IMR-90 (cell line): ENCODE measurements at regions not wholly inside any gene's neighbourhood (a gene's known extent, or its start where the extent isn't known, plus 50 kb on each side); places are given as distances from the start of the nearest gene placed in this dataset.

Source experiments
- ATAC-seq: fragments of 200-7000 bp; cut with Tn5 transposase; 2 replicates; pipeline ENCODE4 v1.9.1; 2020; ENCODE audit warnings: low read depth, mild to moderate bottlenecking, moderate library complexity
- BruUV-seq: library from RNA; stranded (reverse); fragments of 400-500 nt; replicated peaks from 2 replicates; lab custom pipeline; 2021; lab: Mats Ljungman, UMichigan
- CTCF ChIA-PET: fragments of 300-600 bp; formaldehyde crosslinking; extraction: SDS; loops from one replicate; lab custom pipeline; 2021; ENCODE audit warnings: antibody characterized with exemption; lab: Yijun Ruan, JAX
- POLR2A ChIA-PET: fragments of 300-600 bp; sonication (Branson Sonifier 250); formaldehyde crosslinking; loops from one replicate; lab custom pipeline; 2022; ENCODE audit warnings: antibody characterized with exemption; ENCODE audit not compliant: unreplicated experiment; lab: Charles Lee
- DNase-seq: peaks from one replicate; pipeline ENCODE4 v3.0.0; 2013
- H2AFZ ChIP-seq: replicated peaks from 2 replicates; pipeline ENCODE3; 2013; ENCODE audit warnings: low read length, mild to moderate bottlenecking; ENCODE audit not compliant: poor library complexity
- H2AK5ac ChIP-seq: 2 replicates; pipeline ENCODE4 v1.6.1; 2013; ENCODE audit warnings: low read depth, low read length, inconsistent platforms
- H2AK9ac ChIP-seq: replicated peaks from 2 replicates; pipeline ENCODE3; 2013; ENCODE audit warnings: mild to moderate bottlenecking, low read depth, low read length, moderate library complexity; ENCODE audit not compliant: poor library complexity
- H2BK120ac ChIP-seq: 2 replicates; pipeline ENCODE4 v1.6.1; 2013; ENCODE audit warnings: low read depth, low read length, inconsistent platforms
- H2BK15ac ChIP-seq: 3 replicates; pipeline ENCODE4 v1.6.1; 2013; ENCODE audit warnings: low read depth, low read length, inconsistent platforms
- H2BK20ac ChIP-seq: 2 replicates; pipeline ENCODE4 v1.6.1; 2013; ENCODE audit warnings: low read depth, mild to moderate bottlenecking, inconsistent platforms, low read length, moderate library complexity
- H2BK5ac ChIP-seq: 2 replicates; pipeline ENCODE4 v1.6.1; 2013; ENCODE audit warnings: mild to moderate bottlenecking, low read depth, low read length, inconsistent platforms; ENCODE audit not compliant: poor library complexity, severe bottlenecking
- H3K14ac ChIP-seq: replicated peaks from 2 replicates; pipeline ENCODE4 v1.6.1; 2013; ENCODE audit warnings: low read depth, low read length, inconsistent platforms
- H3K18ac ChIP-seq: 2 replicates; pipeline ENCODE4 v1.6.1; 2013; ENCODE audit warnings: low read depth, low read length, control low read depth
- H3K23ac ChIP-seq: 2 replicates; pipeline ENCODE4 v1.6.1; 2013; ENCODE audit warnings: low read depth, low read length, inconsistent platforms
- H3K27ac ChIP-seq: 2 replicates; pipeline ENCODE4 v1.5.1; 2013; ENCODE audit warnings: mild to moderate bottlenecking, control low read depth, low read length; ENCODE audit not compliant: insufficient read depth
- H3K27me3 ChIP-seq: 2 replicates; pipeline ENCODE4 v1.6.1; 2013; ENCODE audit warnings: low read length; ENCODE audit not compliant: control insufficient read depth, insufficient read depth
- H3K36me3 ChIP-seq: 2 replicates; pipeline ENCODE4 v1.6.1; 2013; ENCODE audit warnings: low read length, mixed read lengths; ENCODE audit not compliant: control insufficient read depth, insufficient read depth
- H3K4ac ChIP-seq: 2 replicates; pipeline ENCODE4 v1.6.1; 2013; ENCODE audit warnings: low read depth, low read length, inconsistent platforms
- H3K4me1 ChIP-seq: 2 replicates; pipeline ENCODE4 v1.6.1; 2013; ENCODE audit warnings: low read length, mixed read lengths; ENCODE audit not compliant: control insufficient read depth, insufficient read depth
- H3K4me2 ChIP-seq: 2 replicates; pipeline ENCODE4 v1.6.1; 2013; ENCODE audit warnings: low read depth, mild to moderate bottlenecking, control low read depth, low read length, moderate library complexity
- H3K4me3 ChIP-seq: 2 replicates; pipeline ENCODE4 v1.5.1; 2013; ENCODE audit warnings: low read depth, mild to moderate bottlenecking, control low read depth, low read length, moderate library complexity; ENCODE audit not compliant: insufficient read depth
- H3K56ac ChIP-seq: 2 replicates; pipeline ENCODE4 v1.6.1; 2013; ENCODE audit warnings: low read length, inconsistent platforms; ENCODE audit not compliant: insufficient read depth; ENCODE audit errors: extremely low read depth
- H3K79me1 ChIP-seq, 2 experiments: 2 replicates each; pipeline ENCODE4 v1.6.1; 2013; ENCODE audit warnings: low read length in 2 of 2, inconsistent platforms in 1 of 2, low read depth in 1 of 2
- H3K9ac ChIP-seq: 2 replicates; pipeline ENCODE4 v1.6.1; 2013; ENCODE audit warnings: low read depth, low read length, control low read depth
- H3K9me1 ChIP-seq: 2 replicates; pipeline ENCODE4 v1.6.1; 2013; ENCODE audit warnings: low read length, inconsistent platforms; ENCODE audit not compliant: insufficient read depth
- H3K9me3 ChIP-seq: 2 replicates; pipeline ENCODE4 v1.6.1; 2013; ENCODE audit warnings: low read length; ENCODE audit not compliant: control insufficient read depth, insufficient read depth
- H4K20me1 ChIP-seq: 2 replicates; pipeline ENCODE4 v1.6.1; 2013; ENCODE audit warnings: low read length, inconsistent platforms; ENCODE audit not compliant: insufficient read depth
- H4K5ac ChIP-seq: 2 replicates; pipeline ENCODE4 v1.6.1; 2013; ENCODE audit warnings: mild to moderate bottlenecking, low read depth, low read length, control low read depth
- H4K8ac ChIP-seq, 2 experiments: 2 replicates each; pipeline ENCODE4 v1.6.1; 2013; ENCODE audit warnings: low read depth in 2 of 2, low read length in 2 of 2, control low read depth in 1 of 2, inconsistent platforms in 1 of 2
- H4K91ac ChIP-seq: 2 replicates; pipeline ENCODE4 v1.6.1; 2013; ENCODE audit warnings: low read depth, low read length, inconsistent platforms; ENCODE audit not compliant: insufficient read depth
- MXI1 ChIP-seq: IDR thresholded peaks from 2 replicates; pipeline ENCODE4 v1.6.1; 2012; ENCODE audit warnings: low read depth, mild to moderate bottlenecking, low read length, moderate library complexity, borderline replicate concordance
- RCOR1 ChIP-seq: IDR thresholded peaks from 2 replicates; pipeline ENCODE4 v1.6.1; 2012; ENCODE audit warnings: mild to moderate bottlenecking, low read length, improper control_type of control experiment; ENCODE audit not compliant: insufficient replicate concordance
- WGBS, 2 experiments: methylation state at CpG; one replicate each; pipeline versions ENCODE4 v1.1.5 to v1.1.7; 2013; ENCODE audit warnings: missing lambda C conversion rate in 2 of 2; ENCODE audit not compliant: insufficient read length in 1 of 2; ENCODE audit errors: extremely low coverage in 2 of 2; 5-methylcytosine and 5-hydroxymethylcytosine counted together
- dilution Hi-C: fragments of 300-500 bp; cut with HindIII; formaldehyde crosslinking; loops from one replicate; pipeline ENCODE4 v1.14.3; 2018; ENCODE audit warnings: low sequenced_read_pairs; ENCODE audit not compliant: unreplicated experiment
- in situ Hi-C: fragments of 300-500 bp; cut with MboI; formaldehyde crosslinking; loops from 3 replicates; pipeline ENCODE4 v1.14.3; 2019; ENCODE audit warnings: low sequenced_read_pairs, inconsistent platforms, mixed read lengths
- intact Hi-C: fragments of 100-400 bp; cut with micrococcal nuclease; formaldehyde crosslinking; loops from 2 replicates; pipeline ENCODE4 v1.10.0; 2022

GRCh38 chr7:22876986-22877729, 54.5 kb upstream of the TOMM7 start:
- Histone ChIP-seq H2AFZ (no peak overlapping the region), H3K18ac (no peak overlapping the region), H3K4ac (no peak overlapping the region), H3K9ac (no peak overlapping the region), H3K27ac (no peak overlapping the region), H3K79me1 (no peaks in the 10 kb centered on the region), H3K4me3 (no peak overlapping the region), H3K27me3 (no peaks in the 10 kb centered on the region), H3K56ac (no peak overlapping the region), H4K91ac (no peak overlapping the region), H2AK9ac (no peak overlapping the region), H3K4me2 (no peak overlapping the region), H2BK120ac (no peak overlapping the region), H2AK5ac (no peak overlapping the region), H3K9me1 (no peaks in the 10 kb centered on the region; the same call in 1 of the 2 replicates), H2BK20ac (no peak overlapping the region), H4K5ac (no peak overlapping the region), H4K8ac (no peak overlapping the region), H4K20me1 (no peaks in the 10 kb centered on the region), H2BK15ac (no peak overlapping the region), H3K4me1 (no peaks in the 10 kb centered on the region), H3K9me3 (no peaks in the 10 kb centered on the region), H3K23ac (no peak overlapping the region), H3K36me3 (no peaks in the 10 kb centered on the region), H2BK5ac (no peak overlapping the region), H3K14ac (no peak overlapping the region)
- ATAC-seq = no peak
- WGBS, 2 experiments = no CpG with 5 or more reads among the region's 1 CpG
- TF ChIP-seq RCOR1 (no peak), MXI1 (no peak)
- CTCF ChIA-PET = interaction anchor here (1.3 kb wide), 1 partner anchor 11 kb away, joined by 3 read pairs; no protein-coding TSS in a partner anchor
- no TSS peak for BruUV-seq
- POLR2A ChIA-PET = interaction anchor here (1.2 kb wide), 1 partner anchor 10 kb away, joined by 4 read pairs; no protein-coding TSS in a partner anchor
- dilution Hi-C loops = no loop called here
- intact Hi-C loops = no loop called here
- no peak for DNase-seq
- in situ Hi-C loops = no loop called here
